NCI-H1092 (cell line): ENCODE measurements at regions not wholly inside any gene's neighbourhood (a gene's known extent, or its start where the extent isn't known, plus 50 kb on each side); places are given as distances from the start of the nearest gene placed in this dataset.
"Not testable (repeated sequence)": the region's sequence is repeated elsewhere in the genome, so short reads cannot be mapped to it uniquely, and the experiment has no call there.

Source experiments
- DNase-seq: peaks from one replicate; lab custom pipeline; 2025; lab: John Stamatoyannopoulos, UW

- not testable (repeated sequence) for DNase-seq
Observed at GRCh38 chr22:15835729-15836128, 145.9 kb downstream of the POTEH start.

DNA sequence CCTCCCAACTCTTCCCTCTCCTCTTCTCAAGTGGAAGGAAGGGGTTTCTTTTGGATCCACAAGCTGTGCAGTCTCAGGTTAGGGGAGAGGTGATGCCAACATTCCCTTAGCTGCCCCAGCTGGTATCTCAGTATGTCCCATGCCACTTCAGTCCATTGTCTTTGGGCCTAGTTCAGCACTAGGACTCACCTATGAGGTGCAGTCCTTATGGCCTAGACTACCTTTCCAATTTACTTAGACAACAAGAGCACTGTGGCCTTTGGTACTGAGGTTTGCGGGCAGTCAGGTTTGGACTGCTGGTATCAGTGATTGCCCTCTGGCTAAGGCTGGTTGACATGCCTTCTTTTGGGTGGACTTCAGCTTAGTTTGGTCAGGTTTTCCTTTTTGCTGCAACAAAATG lies 159.9 kb downstream of the POTEH start:
- DNase-seq, result not testable (repeated sequence)

GRCh38 chr22:15853716-15854373 lies 164.0 kb downstream of the POTEH start:
- not testable (repeated sequence) for DNase-seq

GRCh38 chr22:15854421-15854820 lies 164.6 kb downstream of the POTEH start:
- not testable (repeated sequence) for DNase-seq

DNA sequence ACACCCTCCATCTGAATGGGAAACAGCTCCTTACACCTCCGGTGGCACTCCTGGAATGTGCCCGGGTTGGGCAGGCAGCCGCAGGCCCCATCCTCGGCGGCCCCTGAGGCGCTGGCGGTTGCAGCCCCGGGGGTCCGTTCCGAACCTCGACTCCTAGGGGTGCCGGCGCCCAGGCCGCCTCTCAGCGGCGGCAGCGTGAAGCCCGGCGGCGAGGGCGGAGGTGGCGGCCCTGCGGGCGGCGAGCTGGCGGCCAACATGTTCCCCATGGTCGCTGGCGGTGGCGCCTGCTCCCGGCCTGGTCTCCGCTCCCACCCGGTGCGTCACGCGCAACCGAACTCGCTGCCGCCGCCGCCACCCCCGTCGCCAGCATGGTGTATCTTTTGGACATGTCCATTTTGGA lies 165.2 kb downstream of the POTEH start:
- DNase-seq, result not testable (repeated sequence)

- not testable (repeated sequence) for DNase-seq
Observed at GRCh38 chr22:15880926-15881325, 191.1 kb downstream of the POTEH start.

GRCh38 chr22:15904326-15904725 lies 214.5 kb downstream of the POTEH start:
- DNase-seq, result not testable (repeated sequence)

DNA sequence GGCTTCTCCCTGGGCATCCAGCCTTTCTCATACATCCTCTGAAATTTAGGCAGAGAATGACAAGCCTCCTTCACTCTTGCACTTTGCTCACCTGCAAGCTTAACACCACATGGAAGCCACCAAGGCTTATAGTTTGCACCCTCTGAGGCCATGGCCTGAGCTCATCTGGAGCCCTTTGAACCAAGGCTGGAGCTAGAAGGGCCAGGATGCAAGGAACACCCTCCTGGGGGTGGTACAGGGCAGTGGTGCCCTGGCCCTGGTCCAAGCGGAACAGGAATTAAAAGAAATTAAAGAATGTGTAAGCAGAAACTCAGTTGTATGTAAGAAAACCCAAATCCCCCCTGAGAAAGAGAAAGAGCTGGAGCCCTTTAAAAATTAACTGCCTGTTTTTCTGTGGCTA lies 221.9 kb downstream of the POTEH start:
- DNase-seq, result not testable (repeated sequence)

GRCh38 chr22:15919120-15919519 lies 229.3 kb downstream of the POTEH start:
- not testable (repeated sequence) for DNase-seq

DNA sequence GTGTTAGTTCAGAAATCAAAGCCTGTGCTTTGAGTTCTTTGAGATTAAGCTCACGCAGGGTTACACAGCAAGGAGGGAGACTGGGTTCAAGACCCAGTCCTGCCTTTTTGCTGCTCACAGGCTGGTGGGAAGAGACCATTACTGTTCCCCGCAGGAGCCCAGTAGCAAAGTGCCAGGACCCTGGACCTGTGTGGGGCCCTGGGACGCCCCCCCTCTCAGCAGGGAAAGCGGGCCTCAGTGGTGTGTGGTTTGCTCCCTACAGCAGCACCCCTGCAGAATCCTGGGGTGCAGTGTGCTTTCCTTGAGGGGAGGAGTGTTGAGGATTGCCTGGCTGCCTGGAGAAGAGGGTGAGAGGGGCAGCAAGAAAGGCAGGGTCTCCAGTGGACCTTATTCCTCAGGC lies 231.1 kb downstream of the POTEH start:
- not testable (repeated sequence) for DNase-seq

DNA sequence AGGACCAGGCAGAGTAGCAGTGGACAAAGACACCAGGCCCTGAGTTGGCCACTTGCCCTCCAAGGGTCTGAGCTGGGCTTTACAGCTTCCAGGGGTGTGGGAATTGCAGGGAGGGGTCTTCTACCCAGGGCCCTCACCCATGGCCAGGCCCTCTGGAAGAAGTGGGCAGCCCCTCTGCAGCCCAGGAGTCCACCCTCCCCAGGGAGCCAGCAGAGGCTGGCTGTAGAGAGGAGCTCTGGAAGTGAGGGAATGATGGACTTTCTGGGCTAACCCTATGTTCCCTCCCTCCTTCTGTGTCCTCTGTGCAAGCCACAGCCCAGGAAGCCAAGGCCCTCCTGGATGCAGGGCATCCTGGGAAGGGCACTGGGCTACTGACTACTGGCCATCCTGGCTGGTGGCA lies 232.3 kb downstream of the POTEH start:
- not testable (repeated sequence) for DNase-seq

- DNase-seq, result not testable (repeated sequence)
Observed at GRCh38 chr22:15922666-15923065, 232.8 kb downstream of the POTEH start.

GRCh38 chr22:15924820-15925219 lies 235.0 kb downstream of the POTEH start:
- DNase-seq, result not testable (repeated sequence)

DNA sequence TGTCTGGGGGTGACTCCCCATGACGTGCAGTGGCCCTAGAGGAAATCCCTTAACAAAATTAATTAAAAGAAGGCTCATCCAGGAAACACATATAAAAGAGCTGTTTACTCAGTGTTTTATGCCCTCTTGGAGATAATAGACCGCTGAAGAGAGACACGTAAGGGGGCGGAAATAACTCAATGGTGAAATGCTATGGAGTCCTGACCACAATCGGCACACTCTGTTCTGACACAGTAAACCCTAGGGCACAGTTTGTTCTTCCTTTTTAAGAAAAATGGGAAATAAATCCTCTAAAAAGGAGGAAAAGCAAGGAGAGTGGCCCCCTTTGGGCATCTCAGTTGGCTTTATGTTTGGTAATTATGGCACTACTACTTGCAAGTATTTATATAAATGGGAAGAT lies 237.3 kb downstream of the POTEH start:
- DNase-seq, result not testable (repeated sequence)
